ENCODE measurements at regions not wholly inside any gene's neighbourhood (a gene's known extent, or its start where the extent isn't known, plus 50 kb on each side); places are given as distances from the start of the nearest gene placed in this dataset.

GRCh38 chr5:2999926-3000325 lies 248.4 kb upstream of the IRX2 start:
- DNase-seq (ENCODE audit: low read depth in 1 of 2, low spot score in 2 of 2) = no peak
- Histone ChIP-seq H3K4me3 (no peak overlapping the region), H3K27me3 (replicated peaks) (no peaks in the 10 kb centered on the region), H3K4me1 (replicated peaks) (no peaks in the 10 kb centered on the region), H3K36me3 (no peaks in the 10 kb centered on the region), H3K27ac (no peak overlapping the region), H3K9me3 (replicated peaks) (peaks cover 38% of the 10 kb centered on the region)

GRCh38 chr5:2998106-2998505 lies 246.6 kb upstream of the IRX2 start:
- H3K9me3 ChIP-seq (replicated peaks) = peaks cover 34% of the 10 kb centered on the region
- H3K27me3 ChIP-seq (replicated peaks) = no peaks in the 10 kb centered on the region
- no peaks in the 10 kb centered on the region for H3K36me3 ChIP-seq
- no peaks in the 10 kb centered on the region for H3K4me1 ChIP-seq (replicated peaks)
- DNase-seq (ENCODE audit: low read depth in 1 of 2, low spot score in 2 of 2) = no peak
- H3K27ac ChIP-seq = no peak overlapping the region
- no peak overlapping the region for H3K4me3 ChIP-seq

GRCh38 chr5:2997179-2997578 lies 245.7 kb upstream of the IRX2 start:
- DNase-seq (ENCODE audit: low read depth in 1 of 2, low spot score in 2 of 2) = no peak
- H3K4me3 ChIP-seq = no peak overlapping the region
- no peaks in the 10 kb centered on the region for H3K27me3 ChIP-seq (replicated peaks)
- H3K27ac ChIP-seq = no peak overlapping the region
- H3K9me3 ChIP-seq (replicated peaks) = peaks cover 30% of the 10 kb centered on the region
- no peaks in the 10 kb centered on the region for H3K36me3 ChIP-seq
- no peaks in the 10 kb centered on the region for H3K4me1 ChIP-seq (replicated peaks)

GRCh38 chr5:2996687-2997086 lies 245.2 kb upstream of the IRX2 start:
- DNase-seq (ENCODE audit: low read depth in 1 of 2, low spot score in 2 of 2) = no peak
- Histone ChIP-seq H3K36me3 (no peaks in the 10 kb centered on the region), H3K4me3 (no peak overlapping the region), H3K9me3 (replicated peaks) (peaks cover 33% of the 10 kb centered on the region), H3K27ac (no peak overlapping the region), H3K27me3 (replicated peaks) (no peaks in the 10 kb centered on the region), H3K4me1 (replicated peaks) (no peaks in the 10 kb centered on the region)

GRCh38 chr5:2996248-2996647 lies 244.8 kb upstream of the IRX2 start:
- H3K9me3 ChIP-seq (replicated peaks) = peaks cover 34% of the 10 kb centered on the region
- H3K4me1 ChIP-seq (replicated peaks) = no peaks in the 10 kb centered on the region
- H3K4me3 ChIP-seq = no peak overlapping the region
- no peaks in the 10 kb centered on the region for H3K27me3 ChIP-seq (replicated peaks)
- no peaks in the 10 kb centered on the region for H3K36me3 ChIP-seq
- H3K27ac ChIP-seq = no peak overlapping the region
- no peak for DNase-seq (ENCODE audit: low read depth in 1 of 2, low spot score in 2 of 2)

GRCh38 chr5:2995667-2996066 lies 244.2 kb upstream of the IRX2 start:
- H3K4me3 ChIP-seq = no peak overlapping the region
- no peaks in the 10 kb centered on the region for H3K27me3 ChIP-seq (replicated peaks)
- H3K4me1 ChIP-seq (replicated peaks) = no peaks in the 10 kb centered on the region
- H3K27ac ChIP-seq = no peak overlapping the region
- H3K36me3 ChIP-seq = no peaks in the 10 kb centered on the region
- DNase-seq (ENCODE audit: low read depth in 1 of 2, low spot score in 2 of 2) = no peak
- peaks cover 32% of the 10 kb centered on the region for H3K9me3 ChIP-seq (replicated peaks)

- H3K4me3 ChIP-seq = no peak overlapping the region
- H3K36me3 ChIP-seq = no peaks in the 10 kb centered on the region
- DNase-seq (ENCODE audit: low read depth in 1 of 2, low spot score in 2 of 2) = no peak
- H3K27me3 ChIP-seq (replicated peaks) = no peaks in the 10 kb centered on the region
- H3K4me1 ChIP-seq (replicated peaks) = no peaks in the 10 kb centered on the region
- H3K27ac ChIP-seq = no peak overlapping the region
- H3K9me3 ChIP-seq (replicated peaks) = peaks cover 31% of the 10 kb centered on the region
These were observed 243.6 kb upstream of the IRX2 start for GRCh38 chr5:2995035-2995434.

GRCh38 chr5:2993771-2994170 lies 242.3 kb upstream of the IRX2 start:
- Histone ChIP-seq H3K27me3 (replicated peaks) (no peaks in the 10 kb centered on the region), H3K4me1 (replicated peaks) (no peaks in the 10 kb centered on the region), H3K27ac (no peak overlapping the region), H3K9me3 (replicated peaks) (peaks cover 31% of the 10 kb centered on the region), H3K4me3 (no peak overlapping the region), H3K36me3 (no peaks in the 10 kb centered on the region)
- DNase-seq (ENCODE audit: low read depth in 1 of 2, low spot score in 2 of 2) = no peak

GRCh38 chr5:2993301-2993700 lies 241.8 kb upstream of the IRX2 start:
- Histone ChIP-seq H3K4me3 (no peak overlapping the region), H3K27me3 (replicated peaks) (no peaks in the 10 kb centered on the region), H3K4me1 (replicated peaks) (no peaks in the 10 kb centered on the region), H3K36me3 (no peaks in the 10 kb centered on the region), H3K27ac (no peak overlapping the region), H3K9me3 (replicated peaks) (peaks cover 28% of the 10 kb centered on the region)
- DNase-seq (ENCODE audit: low read depth in 1 of 2, low spot score in 2 of 2) = no peak

- DNase-seq (ENCODE audit: low read depth in 1 of 2, low spot score in 2 of 2) = no peak
- Histone ChIP-seq H3K36me3 (no peaks in the 10 kb centered on the region), H3K4me1 (replicated peaks) (no peaks in the 10 kb centered on the region), H3K4me3 (no peak overlapping the region), H3K9me3 (replicated peaks) (peaks cover 23% of the 10 kb centered on the region), H3K27ac (no peak overlapping the region), H3K27me3 (replicated peaks) (no peaks in the 10 kb centered on the region)
These were observed 241.3 kb upstream of the IRX2 start for GRCh38 chr5:2992806-2993205.

- Histone ChIP-seq H3K4me3 (no peak overlapping the region), H3K27me3 (replicated peaks) (no peaks in the 10 kb centered on the region), H3K36me3 (no peaks in the 10 kb centered on the region), H3K9me3 (replicated peaks) (peaks cover 23% of the 10 kb centered on the region), H3K27ac (no peak overlapping the region), H3K4me1 (replicated peaks) (no peaks in the 10 kb centered on the region)
- no peak for DNase-seq (ENCODE audit: low read depth in 1 of 2, low spot score in 2 of 2)
These were observed 240.4 kb upstream of the IRX2 start for GRCh38 chr5:2991884-2992283.

GRCh38 chr5:2989517-2989916 lies 238.0 kb upstream of the IRX2 start:
- Histone ChIP-seq H3K27ac (no peak overlapping the region), H3K36me3 (no peaks in the 10 kb centered on the region), H3K9me3 (replicated peaks) (peaks cover 14% of the 10 kb centered on the region), H3K27me3 (replicated peaks) (no peaks in the 10 kb centered on the region), H3K4me1 (replicated peaks) (no peaks in the 10 kb centered on the region), H3K4me3 (no peak overlapping the region)
- DNase-seq (ENCODE audit: low read depth in 1 of 2, low spot score in 2 of 2) = no peak

- no peak for DNase-seq (ENCODE audit: low read depth in 1 of 2, low spot score in 2 of 2)
- Histone ChIP-seq H3K27me3 (replicated peaks) (no peaks in the 10 kb centered on the region), H3K9me3 (replicated peaks) (peaks cover 20% of the 10 kb centered on the region), H3K27ac (no peak overlapping the region), H3K36me3 (no peaks in the 10 kb centered on the region), H3K4me3 (no peak overlapping the region), H3K4me1 (replicated peaks) (no peaks in the 10 kb centered on the region)
These were observed 234.8 kb upstream of the IRX2 start for GRCh38 chr5:2986301-2986700.

GRCh38 chr5:2985718-2986117 lies 234.2 kb upstream of the IRX2 start:
- no peaks in the 10 kb centered on the region for H3K4me1 ChIP-seq (replicated peaks)
- peaks cover 23% of the 10 kb centered on the region for H3K9me3 ChIP-seq (replicated peaks)
- H3K36me3 ChIP-seq = no peaks in the 10 kb centered on the region
- no peak overlapping the region for H3K4me3 ChIP-seq
- no peak overlapping the region for H3K27ac ChIP-seq
- no peaks in the 10 kb centered on the region for H3K27me3 ChIP-seq (replicated peaks)
- no peak for DNase-seq (ENCODE audit: low read depth in 1 of 2, low spot score in 2 of 2)

GRCh38 chr5:2983583-2984300 lies 232.3 kb upstream of the IRX2 start:
- H3K4me3 ChIP-seq = no peak overlapping the region
- H3K36me3 ChIP-seq = no peaks in the 10 kb centered on the region
- H3K27ac ChIP-seq = no peak overlapping the region
- no peak for DNase-seq (ENCODE audit: low read depth in 1 of 2, low spot score in 2 of 2)
- H3K27me3 ChIP-seq (replicated peaks) = no peaks in the 10 kb centered on the region
- no peaks in the 10 kb centered on the region for H3K4me1 ChIP-seq (replicated peaks)
- H3K9me3 ChIP-seq (replicated peaks) = peaks cover 20% of the 10 kb centered on the region; the same call in 1 of the 2 replicates
